CD4-positive, alpha-beta T cell (primary cell): ENCODE measurements at regions not wholly inside any gene's neighbourhood (a gene's known extent, or its start where the extent isn't known, plus 50 kb on each side); places are given as distances from the start of the nearest gene placed in this dataset.

Experiments
- ATAC-seq: fragments of 200-7000 bp; cut with Tn5 transposase; one replicate; pipeline ENCODE4 v1.10.0; 2022; ENCODE audit warnings: mild to moderate bottlenecking; ENCODE audit not compliant: poor library complexity
- CTCF ChIA-PET: fragments of 350-600 bp; sonication (Branson Sonifier 250); formaldehyde crosslinking; loops from one replicate; lab custom pipeline; 2021; ENCODE audit warnings: antibody characterized with exemption, inconsistent platforms; lab: Charles Lee
- POLR2A ChIA-PET: fragments of 350-600 bp; sonication (Branson Sonifier 250); formaldehyde crosslinking; loops from one replicate; lab custom pipeline; 2021; ENCODE audit warnings: antibody characterized with exemption, inconsistent platforms; lab: Charles Lee
- DNase-seq, 14 experiments: peaks; one replicate each; pipeline ENCODE4 v3.0.0-alpha.2; 2013 to 2020; ENCODE audit warnings: mixed read lengths in 2 of 14
- H3K27ac ChIP-seq, 2 donors: one replicate each; pipeline versions ENCODE4 v1.5.1 to v1.7.0; 2013; ENCODE audit warnings: low read length in 2 of 2, low read depth in 1 of 2, mild to moderate bottlenecking in 1 of 2
- H3K27me3 ChIP-seq, 2 experiments: 1 replicate in 1 of 2; 2 replicates in 1 of 2; pipeline versions ENCODE4 v1.6.1 to v1.7.0; 2013; ENCODE audit warnings: low read length in 2 of 2, control low read depth in 1 of 2, mild to moderate bottlenecking in 1 of 2, moderate library complexity in 1 of 2; ENCODE audit not compliant: insufficient read depth in 2 of 2, control insufficient read depth in 1 of 2
- H3K36me3 ChIP-seq: one replicate; pipeline ENCODE4 v1.6.1; 2013; ENCODE audit warnings: low read length, control low read depth; ENCODE audit not compliant: insufficient read depth
- H3K4me1 ChIP-seq: one replicate; pipeline ENCODE4 v1.6.1; 2013; ENCODE audit warnings: low read length, control low read depth; ENCODE audit not compliant: insufficient read depth
- H3K4me3 ChIP-seq: one replicate; pipeline ENCODE4 v1.5.1; 2013; ENCODE audit warnings: mild to moderate bottlenecking, low read length, moderate library complexity
- H3K9me3 ChIP-seq, 2 experiments: 1 replicate in 1 of 2; 2 replicates in 1 of 2; pipeline versions ENCODE4 v1.6.1 to v1.7.0; 2013; ENCODE audit warnings: low read length in 2 of 2, mild to moderate bottlenecking in 2 of 2, control low read depth in 1 of 2, moderate library complexity in 1 of 2; ENCODE audit not compliant: control insufficient read depth in 1 of 2, insufficient read depth in 1 of 2
- H3K27ac Mint-ChIP-seq: one replicate; pipeline ENCODE4 v1.8.0; 2020; ENCODE audit warnings: mixed read lengths
- H3K27me3 Mint-ChIP-seq: one replicate; pipeline ENCODE4 v1.8.0; 2021; ENCODE audit warnings: mixed read lengths
- H3K36me3 Mint-ChIP-seq: one replicate; pipeline ENCODE4 v1.8.0; 2021; ENCODE audit warnings: low read depth, mixed read lengths
- H3K4me1 Mint-ChIP-seq: one replicate; pipeline ENCODE4 v1.8.0; 2021; ENCODE audit warnings: low read depth, mixed read lengths
- H3K4me3 Mint-ChIP-seq: one replicate; pipeline ENCODE4 v1.8.0; 2020; ENCODE audit warnings: mild to moderate bottlenecking, mixed read lengths
- H3K9me3 Mint-ChIP-seq: one replicate; pipeline ENCODE4 v1.8.0; 2020; ENCODE audit warnings: mixed read lengths
- intact Hi-C, 2 experiments: fragments of 100-400 bp; cut with DNase I in 1 of 2; cut with micrococcal nuclease in 1 of 2; formaldehyde crosslinking; loops; one replicate each; pipeline versions ENCODE4 v1.15.1 to v1.9.0; 2023 to 2025; cut with DNase I, micrococcal nuclease
- TF ChIP-seq, protein P1 (sequence below): fragments of 200-600 bp; IDR thresholded peaks from one replicate; pipeline ENCODE4 v1.8.0; 2022; ENCODE audit warnings: antibody characterized with exemption, mild to moderate bottlenecking

GRCh38 chr11:123286255-123286654 lies 91.2 kb upstream of the CLMP start:
- TF ChIP-seq, protein P1, sequence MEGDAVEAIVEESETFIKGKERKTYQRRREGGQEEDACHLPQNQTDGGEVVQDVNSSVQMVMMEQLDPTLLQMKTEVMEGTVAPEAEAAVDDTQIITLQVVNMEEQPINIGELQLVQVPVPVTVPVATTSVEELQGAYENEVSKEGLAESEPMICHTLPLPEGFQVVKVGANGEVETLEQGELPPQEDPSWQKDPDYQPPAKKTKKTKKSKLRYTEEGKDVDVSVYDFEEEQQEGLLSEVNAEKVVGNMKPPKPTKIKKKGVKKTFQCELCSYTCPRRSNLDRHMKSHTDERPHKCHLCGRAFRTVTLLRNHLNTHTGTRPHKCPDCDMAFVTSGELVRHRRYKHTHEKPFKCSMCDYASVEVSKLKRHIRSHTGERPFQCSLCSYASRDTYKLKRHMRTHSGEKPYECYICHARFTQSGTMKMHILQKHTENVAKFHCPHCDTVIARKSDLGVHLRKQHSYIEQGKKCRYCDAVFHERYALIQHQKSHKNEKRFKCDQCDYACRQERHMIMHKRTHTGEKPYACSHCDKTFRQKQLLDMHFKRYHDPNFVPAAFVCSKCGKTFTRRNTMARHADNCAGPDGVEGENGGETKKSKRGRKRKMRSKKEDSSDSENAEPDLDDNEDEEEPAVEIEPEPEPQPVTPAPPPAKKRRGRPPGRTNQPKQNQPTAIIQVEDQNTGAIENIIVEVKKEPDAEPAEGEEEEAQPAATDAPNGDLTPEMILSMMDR = no peak
- POLR2A ChIA-PET = no interaction called here
- Histone ChIP-seq H3K27me3 (peaks cover 0 to 9% of the 10 kb centered on the region in 2 experiments), H3K4me3 (no peak overlapping the region), H3K36me3 (no peaks in the 10 kb centered on the region), H3K9me3 (peaks cover 0 to 3% of the 10 kb centered on the region in 2 experiments), H3K27ac (no peak overlapping the region), H3K4me1 (no peaks in the 10 kb centered on the region)
- Mint-ChIP-seq H3K4me1 (no peaks in the 10 kb centered on the region), H3K4me3 (no peak overlapping the region), H3K9me3 (peaks cover 3% of the 10 kb centered on the region), H3K36me3 (no peaks in the 10 kb centered on the region), H3K27me3 (peaks cover 14% of the 10 kb centered on the region), H3K27ac (no peak overlapping the region)
- intact Hi-C loops = no loop called here
- no peak for ATAC-seq
- no peak for DNase-seq
- CTCF ChIA-PET = no interaction called here

DNA sequence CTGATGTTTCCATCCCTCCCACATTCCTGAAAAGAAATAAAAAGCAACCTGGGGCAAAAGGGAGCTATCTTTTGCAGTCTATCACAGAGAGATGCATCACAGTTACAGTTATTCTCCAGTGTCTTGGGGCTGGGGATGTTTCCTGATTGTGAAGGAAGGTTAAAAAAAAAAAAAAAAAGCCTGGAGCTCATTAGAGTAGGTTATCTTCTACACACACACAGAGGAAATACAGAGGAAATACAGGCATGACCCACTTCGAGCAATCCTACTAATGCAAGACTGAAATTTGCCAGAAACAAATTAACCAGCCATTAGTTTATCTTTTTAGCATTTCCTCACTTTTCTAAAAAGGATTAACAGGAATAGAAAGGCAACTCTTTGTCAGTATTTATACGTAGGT lies 89.4 kb upstream of the CLMP start:
- TF ChIP-seq, protein P1 = no peak
- no peak overlapping the region for H3K27ac ChIP-seq
- POLR2A ChIA-PET = no interaction called here
- no peak for ATAC-seq
- H3K27me3 ChIP-seq = peaks cover 0 to 10% of the 10 kb centered on the region in 2 experiments
- CTCF ChIA-PET = no interaction called here
- H3K4me3 Mint-ChIP-seq = no peak overlapping the region
- H3K36me3 Mint-ChIP-seq = no peaks in the 10 kb centered on the region
- H3K9me3 ChIP-seq = peaks cover 0 to 3% of the 10 kb centered on the region in 2 experiments
- no peaks in the 10 kb centered on the region for H3K36me3 ChIP-seq
- H3K4me1 ChIP-seq = no peaks in the 10 kb centered on the region
- intact Hi-C loops = no loop called here
- no peak overlapping the region for H3K4me3 ChIP-seq
- no peak overlapping the region for H3K27ac Mint-ChIP-seq
- H3K9me3 Mint-ChIP-seq = peaks cover 3% of the 10 kb centered on the region
- H3K4me1 Mint-ChIP-seq = no peaks in the 10 kb centered on the region
- peaks cover 21% of the 10 kb centered on the region for H3K27me3 Mint-ChIP-seq
- no peak for DNase-seq

GRCh38 chr11:123282597-123282996 lies 87.5 kb upstream of the CLMP start:
- Mint-ChIP-seq H3K4me3 (no peak overlapping the region), H3K27ac (no peak overlapping the region), H3K36me3 (no peaks in the 10 kb centered on the region), H3K4me1 (no peaks in the 10 kb centered on the region), H3K9me3 (peaks cover 3% of the 10 kb centered on the region), H3K27me3 (peaks cover 27% of the 10 kb centered on the region)
- POLR2A ChIA-PET = no interaction called here
- intact Hi-C loops = no loop called here
- CTCF ChIA-PET = no interaction called here
- Histone ChIP-seq H3K4me3 (no peak overlapping the region), H3K9me3 (no peaks in the 10 kb centered on the region), H3K27ac (no peak overlapping the region), H3K27me3 (peaks cover 0 to 10% of the 10 kb centered on the region in 2 experiments), H3K36me3 (no peaks in the 10 kb centered on the region), H3K4me1 (no peaks in the 10 kb centered on the region)
- no peak for ATAC-seq
- no peak for DNase-seq
- TF ChIP-seq, protein P1 = no peak
